ENCODE measurements at regions not wholly inside any gene's neighbourhood (a gene's known extent, or its start where the extent isn't known, plus 50 kb on each side); places are given as distances from the start of the nearest gene placed in this dataset.

GRCh38 chr20:56953048-56953586 lies 313.3 kb downstream of the BMP7 start:
- no peak for TF ChIP-seq CTCF (IDR thresholded peaks at IDR 0.05)
- Histone ChIP-seq H3K27me3 (no peaks in the 10 kb centered on the region), H3K4me1 (no peaks in the 10 kb centered on the region), H3K36me3 (no peaks in the 10 kb centered on the region), H3K9me3 (no peaks in the 10 kb centered on the region), H3K27ac (no peak overlapping the region), H3K4me3 (no peak overlapping the region)
- DNase-seq (ENCODE audit: low spot score in 2 of 2): no peak
- intact Hi-C loops (cut with DNase I): no loop called here

- Histone ChIP-seq H3K4me1 (no peaks in the 10 kb centered on the region), H3K36me3 (no peaks in the 10 kb centered on the region), H3K27ac (no peak overlapping the region), H3K9me3 (no peaks in the 10 kb centered on the region), H3K27me3 (no peaks in the 10 kb centered on the region), H3K4me3 (no peak overlapping the region)
- TF ChIP-seq CTCF (IDR thresholded peaks at IDR 0.05): no peak
- intact Hi-C loops (cut with DNase I): no loop called here
- no peak for DNase-seq (ENCODE audit: low spot score in 2 of 2)
Observed at GRCh38 chr20:56954797-56955196, 311.6 kb downstream of the BMP7 start.

GRCh38 chr20:56955680-56956079 lies 310.8 kb downstream of the BMP7 start:
- Histone ChIP-seq H3K4me1 (no peaks in the 10 kb centered on the region), H3K27ac (no peak overlapping the region), H3K9me3 (no peaks in the 10 kb centered on the region), H3K4me3 (no peak overlapping the region), H3K27me3 (no peaks in the 10 kb centered on the region), H3K36me3 (no peaks in the 10 kb centered on the region)
- TF ChIP-seq CTCF (IDR thresholded peaks at IDR 0.05): no peak
- DNase-seq (ENCODE audit: low spot score in 2 of 2): no peak
- intact Hi-C loops (cut with DNase I): no loop called here

GRCh38 chr20:56956534-56956933 lies 309.9 kb downstream of the BMP7 start:
- Histone ChIP-seq H3K4me1 (no peaks in the 10 kb centered on the region), H3K9me3 (no peaks in the 10 kb centered on the region), H3K27me3 (no peaks in the 10 kb centered on the region), H3K36me3 (no peaks in the 10 kb centered on the region), H3K4me3 (no peak overlapping the region), H3K27ac (no peak overlapping the region)
- DNase-seq (ENCODE audit: low spot score in 2 of 2): no peak
- TF ChIP-seq CTCF (IDR thresholded peaks at IDR 0.05): no peak
- intact Hi-C loops (cut with DNase I): no loop called here

GRCh38 chr20:56957737-56958553 lies 308.5 kb downstream of the BMP7 start:
- Histone ChIP-seq H3K27ac (no peak overlapping the region), H3K9me3 (no peaks in the 10 kb centered on the region), H3K4me3 (no peak overlapping the region), H3K27me3 (no peaks in the 10 kb centered on the region), H3K36me3 (no peaks in the 10 kb centered on the region), H3K4me1 (no peaks in the 10 kb centered on the region)
- no peak for DNase-seq (ENCODE audit: low spot score in 2 of 2)
- no peak for TF ChIP-seq CTCF (IDR thresholded peaks at IDR 0.05)
- intact Hi-C loops (cut with DNase I): no loop called here

Measured in ascending aorta (tissue), 2 donors.